GM12878 (cell line): ENCODE measurements at regions not wholly inside any gene's neighbourhood (a gene's known extent, or its start where the extent isn't known, plus 50 kb on each side); places are given as distances from the start of the nearest gene placed in this dataset.

Experiments used
- ATAC-seq: fragments of 200-7000 bp; cut with Tn5 transposase; 3 replicates; pipeline ENCODE4 v1.9.1; 2020; ENCODE audit warnings: mild to moderate bottlenecking, moderate library complexity
- BruUV-seq: library from RNA; stranded (reverse); fragments of 400-500 nt; replicated peaks from 2 replicates; lab custom pipeline; 2021; lab: Mats Ljungman, UMichigan
- CTCF ChIA-PET: fragments of 300-600 bp; sonication (Branson Sonifier 250); formaldehyde crosslinking; extraction: SDS; loops from one replicate; lab custom pipeline; 2021; ENCODE audit warnings: inconsistent platforms; lab: Yijun Ruan, JAX
- POLR2A ChIA-PET: fragments of 350-600 bp; formaldehyde crosslinking; extraction: SDS; loops from one replicate; lab custom pipeline; 2021; ENCODE audit warnings: inconsistent platforms; lab: Charles Lee
- RAD21 ChIA-PET: fragments of 300-600 bp; sonication (Branson Sonifier 250); formaldehyde crosslinking; loops from one replicate; lab custom pipeline; 2023; ENCODE audit warnings: antibody characterized with exemption; ENCODE audit not compliant: unreplicated experiment; lab: Charles Lee
- SMC1A ChIA-PET: fragments of 300-600 bp; sonication (Branson Sonifier 250); formaldehyde crosslinking; loops from one replicate; lab custom pipeline; 2023; ENCODE audit not compliant: unreplicated experiment, uncharacterized antibody; lab: Charles Lee
- DNase-seq: peaks from one replicate; pipeline ENCODE4 v3.0.0-alpha.2; 2011; ENCODE audit warnings: low read depth, low spot score
- FAIRE-seq: peaks from 3 replicates; lab custom pipeline; 2011; peaks lifted over from hg19 to GRCh38; lab: Jason Lieb, UNC
- H2AFZ ChIP-seq: 2 replicates; pipeline ENCODE4 v1.6.0; 2011; ENCODE audit warnings: low read depth, low read length, control low read depth; ENCODE audit not compliant: control insufficient read depth
- H3K27ac ChIP-seq: 2 replicates; pipeline ENCODE4 v1.5.1; 2011; ENCODE audit warnings: control low read depth; ENCODE audit not compliant: control insufficient read depth, insufficient read depth
- H3K27me3 ChIP-seq, 2 experiments: replicated peaks in 1 of 2; 2 replicates each; pipeline versions ENCODE4 v1.6.0 to v1.6.1; 2011; ENCODE audit warnings: low read length in 1 of 2; ENCODE audit not compliant: control insufficient read depth in 2 of 2, insufficient read depth in 2 of 2
- H3K36me3 ChIP-seq, 2 experiments: 2 replicates each; pipeline ENCODE4 v1.5.1; 2011; ENCODE audit warnings: low read length in 1 of 2; ENCODE audit not compliant: control insufficient read depth in 2 of 2, insufficient read depth in 2 of 2
- H3K4me1 ChIP-seq: 2 replicates; pipeline ENCODE4 v1.6.1; 2011; ENCODE audit warnings: mild to moderate bottlenecking, low read length, moderate library complexity, mixed read lengths; ENCODE audit not compliant: control insufficient read depth, insufficient read depth
- H3K4me2 ChIP-seq: 2 replicates; pipeline ENCODE4 v1.6.0; 2011; ENCODE audit warnings: control low read depth; ENCODE audit not compliant: control insufficient read depth, insufficient read depth
- H3K4me3 ChIP-seq: fragments of 200-600 bp; sonication (generic); 2 replicates; pipeline ENCODE4 v1.5.1; 2016
- H3K79me2 ChIP-seq: 2 replicates; pipeline ENCODE4 v1.6.0; 2011; ENCODE audit warnings: low read length; ENCODE audit not compliant: control insufficient read depth, insufficient read depth
- H3K9ac ChIP-seq: 2 replicates; pipeline ENCODE4 v1.8.0; 2011; ENCODE audit warnings: low read length, control low read depth, mixed read lengths; ENCODE audit not compliant: control insufficient read depth, insufficient read depth
- H3K9me3 ChIP-seq: replicated peaks from 3 replicates; pipeline ENCODE4 v1.5.1; 2011; ENCODE audit warnings: mild to moderate bottlenecking, low read length; ENCODE audit not compliant: control insufficient read depth, insufficient read depth
- H4K20me1 ChIP-seq: 2 replicates; pipeline ENCODE4 v1.6.0; 2011; ENCODE audit not compliant: control insufficient read depth, insufficient read depth
- ATF2 ChIP-seq: IDR thresholded peaks from 2 replicates; pipeline ENCODE4 v1.6.1; 2012; ENCODE audit warnings: low read length, inconsistent platforms
- E2F4 ChIP-seq: IDR thresholded peaks from 2 replicates; pipeline ENCODE4 v1.6.1; 2012; ENCODE audit warnings: low read depth, low read length, improper control_type of control experiment
- E4F1 ChIP-seq: fragments of 450-650 bp; IDR thresholded peaks from 2 replicates; pipeline ENCODE4 v1.6.1; 2018; ENCODE audit warnings: borderline replicate concordance, mild to moderate bottlenecking; ENCODE audit not compliant: partially characterized antibody
- IKZF2 ChIP-seq, 2 experiments: fragments of 450-650 bp; IDR thresholded peaks; 2 replicates each; pipeline ENCODE4 v1.6.1; 2017; ENCODE audit warnings: mild to moderate bottlenecking in 2 of 2, moderate library complexity in 2 of 2
- IRF3 ChIP-seq: fragments of 450-650 bp; IDR thresholded peaks from 2 replicates; pipeline ENCODE4 v1.6.1; 2014; ENCODE audit warnings: mild to moderate bottlenecking
- SPI1 ChIP-seq: IDR thresholded peaks from 2 replicates; pipeline ENCODE4 v1.6.1; 2011; ENCODE audit warnings: low read depth, mild to moderate bottlenecking, low read length, moderate library complexity, borderline replicate concordance; ENCODE audit not compliant: insufficient read depth
- SRF ChIP-seq, 2 experiments: IDR thresholded peaks; 2 replicates each; pipeline ENCODE4 v1.6.1; 2011; ENCODE audit warnings: low read depth in 2 of 2, low read length in 2 of 2, mild to moderate bottlenecking in 1 of 2, moderate library complexity in 1 of 2
- SUPT20H ChIP-seq: IDR thresholded peaks from 2 replicates; pipeline ENCODE4 v1.6.1; 2011; ENCODE audit warnings: low read depth, mild to moderate bottlenecking, low read length, moderate library complexity, borderline replicate concordance; ENCODE audit not compliant: control insufficient read depth
- TCF3 ChIP-seq: IDR thresholded peaks from 2 replicates; pipeline ENCODE4 v1.6.1; 2012; ENCODE audit warnings: low read depth, mild to moderate bottlenecking, low read length, borderline replicate concordance; ENCODE audit not compliant: insufficient read depth
- ZBTB11 ChIP-seq: fragments of 450-650 bp; formaldehyde crosslinking; IDR thresholded peaks from 2 replicates; pipeline ENCODE4 v1.5.0; 2022; ENCODE audit warnings: mild to moderate bottlenecking, missing genetic modification characterization
- ZZZ3 ChIP-seq: IDR thresholded peaks from 2 replicates; pipeline ENCODE4 v1.6.1; 2011; ENCODE audit warnings: low read depth; ENCODE audit not compliant: control insufficient read depth, insufficient read length
- WGBS: methylation state at CpG from one replicate; pipeline ENCODE4 v1.1.6; 2016; ENCODE audit warnings: low lambda C conversion rate; ENCODE audit not compliant: insufficient replicate concordance, insufficient coverage; ENCODE audit errors: missing lambda C conversion rate; 5-methylcytosine and 5-hydroxymethylcytosine counted together
- in situ Hi-C: fragments of 300-500 bp; cut with MboI; formaldehyde crosslinking; loops from 9 replicates; pipeline ENCODE4 v1.14.3; 2018; ENCODE audit warnings: mixed read lengths
- intact Hi-C: fragments of 100-400 bp; cut with micrococcal nuclease; formaldehyde crosslinking; loops from one replicate; pipeline ENCODE4 v1.14.2; 2022; ENCODE audit not compliant: unreplicated experiment
- TF ChIP-seq, protein P1 (sequence below): IDR thresholded peaks from 2 replicates; pipeline ENCODE4 v1.6.1; 2012; ENCODE audit warnings: low read depth, low read length, improper control_type of control experiment
- TF ChIP-seq, protein P2 (sequence below): IDR thresholded peaks from 2 replicates; pipeline ENCODE4 v1.6.1; 2012; ENCODE audit warnings: low read depth, low read length, improper control_type of control experiment

DNA sequence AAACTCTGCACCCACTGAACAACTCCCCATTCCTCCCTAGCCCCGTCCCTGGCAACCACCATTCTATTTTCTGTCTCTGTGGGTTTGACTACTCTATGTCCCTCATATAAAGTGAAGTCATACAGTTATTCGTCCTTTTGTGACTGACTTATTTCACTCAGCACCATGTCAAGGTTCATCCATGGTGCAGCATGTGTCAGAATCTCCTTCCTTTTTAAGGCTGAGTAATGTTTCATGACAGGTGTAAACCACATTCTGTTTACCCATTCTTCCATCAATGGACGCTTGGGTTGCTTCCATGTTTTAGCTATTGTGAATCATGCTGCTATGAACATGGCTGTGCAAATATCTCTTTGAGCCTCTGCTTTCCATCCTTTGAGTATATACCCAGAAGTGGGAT lies 192.3 kb upstream of the NSMCE3 start:
- SMC1A ChIA-PET: no interaction called here
- no peak overlapping the region for H3K4me3 ChIP-seq
- ATAC-seq (no peak), FAIRE-seq (no peak), DNase-seq (no peak)
- H4K20me1 ChIP-seq: no peaks in the 10 kb centered on the region
- no peak overlapping the region for H3K4me2 ChIP-seq
- no peak overlapping the region for H3K27ac ChIP-seq
- no peak overlapping the region for H2AFZ ChIP-seq
- no peaks in the 10 kb centered on the region for H3K27me3 ChIP-seq
- H3K9ac ChIP-seq: no peak overlapping the region
- in situ Hi-C loops: no loop called here
- intact Hi-C loops: no loop called here
- H3K4me1 ChIP-seq: no peaks in the 10 kb centered on the region
- WGBS: 0% methylated on average over 3 of the region's 3 CpGs
- H3K36me3 ChIP-seq: no peaks in the 10 kb centered on the region
- RAD21 ChIA-PET: no interaction called here
- H3K79me2 ChIP-seq: no peaks in the 10 kb centered on the region
- POLR2A ChIA-PET: no interaction called here
- CTCF ChIA-PET: no interaction called here
- H3K9me3 ChIP-seq: no peaks in the 10 kb centered on the region
- no TSS peak for BruUV-seq
- TF ChIP-seq, protein P1, sequence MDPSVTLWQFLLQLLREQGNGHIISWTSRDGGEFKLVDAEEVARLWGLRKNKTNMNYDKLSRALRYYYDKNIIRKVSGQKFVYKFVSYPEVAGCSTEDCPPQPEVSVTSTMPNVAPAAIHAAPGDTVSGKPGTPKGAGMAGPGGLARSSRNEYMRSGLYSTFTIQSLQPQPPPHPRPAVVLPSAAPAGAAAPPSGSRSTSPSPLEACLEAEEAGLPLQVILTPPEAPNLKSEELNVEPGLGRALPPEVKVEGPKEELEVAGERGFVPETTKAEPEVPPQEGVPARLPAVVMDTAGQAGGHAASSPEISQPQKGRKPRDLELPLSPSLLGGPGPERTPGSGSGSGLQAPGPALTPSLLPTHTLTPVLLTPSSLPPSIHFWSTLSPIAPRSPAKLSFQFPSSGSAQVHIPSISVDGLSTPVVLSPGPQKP: no peak
- no peak for TF ChIP-seq IRF3
- TF ChIP-seq E2F4: no peak
- TF ChIP-seq SPI1: no peak
- no peak for TF ChIP-seq ZBTB11 (CRISPR knock-in tag)
- no peak for TF ChIP-seq ZZZ3
- no peak for TF ChIP-seq E4F1
- TF ChIP-seq, protein P2, sequence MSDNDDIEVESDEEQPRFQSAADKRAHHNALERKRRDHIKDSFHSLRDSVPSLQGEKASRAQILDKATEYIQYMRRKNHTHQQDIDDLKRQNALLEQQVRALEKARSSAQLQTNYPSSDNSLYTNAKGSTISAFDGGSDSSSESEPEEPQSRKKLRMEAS: no peak
- no peak for TF ChIP-seq TCF3
- no peak for TF ChIP-seq IKZF2 (IDR thresholded peaks at IDR 0.05)
- TF ChIP-seq SRF (IDR thresholded peaks at IDR 0.05; ENCODE audit: low read depth in 2 of 2, low read length in 2 of 2): no peak
- no peak for TF ChIP-seq ATF2
- TF ChIP-seq SUPT20H: no peak
